ENCODE measurements at regions not wholly inside any gene's neighbourhood (a gene's known extent, or its start where the extent isn't known, plus 50 kb on each side); places are given as distances from the start of the nearest gene placed in this dataset.
"Not testable (repeated sequence)": the region's sequence is repeated elsewhere in the genome, so short reads cannot be mapped to it uniquely, and the experiment has no call there.

- Mint-ChIP-seq H3K4me3 (no peak overlapping the region), H3K4me1 (no peaks in the 10 kb centered on the region), H3K27ac (no peak overlapping the region), H3K36me3 (ENCODE audit: low read depth) (no peaks in the 10 kb centered on the region), H3K27me3 (no peaks in the 10 kb centered on the region)
- ATAC-seq (no peak), DNase-seq (no peak)
- H3K9me3 ChIP-seq (ENCODE audit: control insufficient read depth, low read length, poor library complexity, severe bottlenecking), result no peaks in the 10 kb centered on the region
These were observed 547.5 kb upstream of the ADGRB3 start for GRCh38 chr6:68087399-68088133.

GRCh38 chr6:68086199-68086598, 548.9 kb upstream of the ADGRB3 start:
- H3K4me3 Mint-ChIP-seq, result no peak overlapping the region
- DNase-seq (no peak), ATAC-seq (no peak)
- H3K36me3 Mint-ChIP-seq (ENCODE audit: low read depth), result no peaks in the 10 kb centered on the region
- H3K9me3 ChIP-seq (ENCODE audit: control insufficient read depth, low read length, poor library complexity, severe bottlenecking), result peaks cover 3% of the 10 kb centered on the region
- H3K27ac Mint-ChIP-seq, result no peak overlapping the region
- H3K27me3 Mint-ChIP-seq, result no peaks in the 10 kb centered on the region
- no peaks in the 10 kb centered on the region for H3K4me1 Mint-ChIP-seq

GRCh38 chr6:68085599-68085998, 549.5 kb upstream of the ADGRB3 start:
- not testable (repeated sequence) for H3K27ac Mint-ChIP-seq; H3K4me3 Mint-ChIP-seq; H3K36me3 Mint-ChIP-seq (ENCODE audit: low read depth); H3K9me3 ChIP-seq (ENCODE audit: control insufficient read depth, low read length, poor library complexity, severe bottlenecking); H3K4me1 Mint-ChIP-seq; H3K27me3 Mint-ChIP-seq; DNase-seq; ATAC-seq

- H3K27me3 Mint-ChIP-seq, result no peaks in the 10 kb centered on the region
- H3K9me3 ChIP-seq (ENCODE audit: control insufficient read depth, low read length, poor library complexity, severe bottlenecking), result peaks cover 3% of the 10 kb centered on the region
- H3K27ac Mint-ChIP-seq, result no peak overlapping the region
- ATAC-seq (no peak), DNase-seq (no peak)
- no peaks in the 10 kb centered on the region for H3K36me3 Mint-ChIP-seq (ENCODE audit: low read depth)
- H3K4me1 Mint-ChIP-seq, result no peaks in the 10 kb centered on the region
- no peak overlapping the region for H3K4me3 Mint-ChIP-seq
These were observed 553.0 kb upstream of the ADGRB3 start for GRCh38 chr6:68082086-68082485.

GRCh38 chr6:68080074-68080473, 555.0 kb upstream of the ADGRB3 start:
- peaks cover 3% of the 10 kb centered on the region for H3K9me3 ChIP-seq (ENCODE audit: control insufficient read depth, low read length, poor library complexity, severe bottlenecking)
- no peak overlapping the region for H3K4me3 Mint-ChIP-seq
- ATAC-seq (no peak), DNase-seq (no peak)
- no peak overlapping the region for H3K27ac Mint-ChIP-seq
- H3K36me3 Mint-ChIP-seq (ENCODE audit: low read depth), result no peaks in the 10 kb centered on the region
- H3K4me1 Mint-ChIP-seq, result no peaks in the 10 kb centered on the region
- no peaks in the 10 kb centered on the region for H3K27me3 Mint-ChIP-seq

GRCh38 chr6:68077661-68078060, 557.4 kb upstream of the ADGRB3 start:
- H3K9me3 ChIP-seq (ENCODE audit: control insufficient read depth, low read length, poor library complexity, severe bottlenecking), result peaks cover 3% of the 10 kb centered on the region
- H3K27ac Mint-ChIP-seq, result no peak overlapping the region
- H3K4me1 Mint-ChIP-seq, result no peaks in the 10 kb centered on the region
- H3K27me3 Mint-ChIP-seq, result no peaks in the 10 kb centered on the region
- no peaks in the 10 kb centered on the region for H3K36me3 Mint-ChIP-seq (ENCODE audit: low read depth)
- H3K4me3 Mint-ChIP-seq, result no peak overlapping the region
- DNase-seq (no peak), ATAC-seq (no peak)

- no peak overlapping the region for H3K27ac Mint-ChIP-seq
- ATAC-seq (no peak), DNase-seq (no peak)
- H3K4me1 Mint-ChIP-seq, result no peaks in the 10 kb centered on the region
- no peak overlapping the region for H3K4me3 Mint-ChIP-seq
- no peaks in the 10 kb centered on the region for H3K9me3 ChIP-seq (ENCODE audit: control insufficient read depth, low read length, poor library complexity, severe bottlenecking)
- H3K36me3 Mint-ChIP-seq (ENCODE audit: low read depth), result no peaks in the 10 kb centered on the region
- H3K27me3 Mint-ChIP-seq, result no peaks in the 10 kb centered on the region
These were observed 563.3 kb upstream of the ADGRB3 start for GRCh38 chr6:68071740-68072139.

- DNase-seq, result no peak
- H3K36me3 Mint-ChIP-seq (ENCODE audit: low read depth), result no peaks in the 10 kb centered on the region
- H3K4me3 Mint-ChIP-seq, result no peak overlapping the region
- ATAC-seq, result no peak
- H3K4me1 Mint-ChIP-seq, result no peaks in the 10 kb centered on the region
- H3K9me3 ChIP-seq (ENCODE audit: control insufficient read depth, low read length, poor library complexity, severe bottlenecking), result no peaks in the 10 kb centered on the region
- H3K27ac Mint-ChIP-seq, result no peak overlapping the region
- no peaks in the 10 kb centered on the region for H3K27me3 Mint-ChIP-seq
These were observed 565.0 kb upstream of the ADGRB3 start for GRCh38 chr6:68069921-68070710.

GRCh38 chr6:68059899-68060298, 575.2 kb upstream of the ADGRB3 start:
- no peak for ATAC-seq
- no peaks in the 10 kb centered on the region for H3K27me3 Mint-ChIP-seq
- H3K27ac Mint-ChIP-seq, result no peak overlapping the region
- no peaks in the 10 kb centered on the region for H3K36me3 Mint-ChIP-seq (ENCODE audit: low read depth)
- peaks cover 4% of the 10 kb centered on the region for H3K9me3 ChIP-seq (ENCODE audit: control insufficient read depth, low read length, poor library complexity, severe bottlenecking)
- no peak for DNase-seq
- no peaks in the 10 kb centered on the region for H3K4me1 Mint-ChIP-seq
- no peak overlapping the region for H3K4me3 Mint-ChIP-seq

- DNase-seq (no peak), ATAC-seq (no peak)
- no peak overlapping the region for H3K27ac Mint-ChIP-seq
- no peak overlapping the region for H3K4me3 Mint-ChIP-seq
- no peaks in the 10 kb centered on the region for H3K36me3 Mint-ChIP-seq (ENCODE audit: low read depth)
- peaks cover 4% of the 10 kb centered on the region for H3K9me3 ChIP-seq (ENCODE audit: control insufficient read depth, low read length, poor library complexity, severe bottlenecking)
- no peaks in the 10 kb centered on the region for H3K4me1 Mint-ChIP-seq
- no peaks in the 10 kb centered on the region for H3K27me3 Mint-ChIP-seq
These were observed 575.8 kb upstream of the ADGRB3 start for GRCh38 chr6:68059261-68059660.

- DNase-seq; H3K9me3 ChIP-seq (ENCODE audit: control insufficient read depth, low read length, poor library complexity, severe bottlenecking); H3K27me3 Mint-ChIP-seq; H3K27ac Mint-ChIP-seq; H3K36me3 Mint-ChIP-seq (ENCODE audit: low read depth); H3K4me1 Mint-ChIP-seq; ATAC-seq; H3K4me3 Mint-ChIP-seq: not testable (repeated sequence)
These were observed 578.5 kb upstream of the ADGRB3 start for GRCh38 chr6:68056596-68056995.

- no peaks in the 10 kb centered on the region for H3K27me3 Mint-ChIP-seq
- no peak overlapping the region for H3K4me3 Mint-ChIP-seq
- no peak overlapping the region for H3K27ac Mint-ChIP-seq
- DNase-seq (no peak), ATAC-seq (no peak)
- peaks cover 4% of the 10 kb centered on the region for H3K9me3 ChIP-seq (ENCODE audit: control insufficient read depth, low read length, poor library complexity, severe bottlenecking)
- H3K36me3 Mint-ChIP-seq (ENCODE audit: low read depth), result no peaks in the 10 kb centered on the region
- no peaks in the 10 kb centered on the region for H3K4me1 Mint-ChIP-seq
These were observed 580.3 kb upstream of the ADGRB3 start for GRCh38 chr6:68054756-68055155.

GRCh38 chr6:68053805-68054373, 581.2 kb upstream of the ADGRB3 start:
- Mint-ChIP-seq H3K4me3 (no peak overlapping the region), H3K36me3 (ENCODE audit: low read depth) (no peaks in the 10 kb centered on the region), H3K4me1 (no peaks in the 10 kb centered on the region), H3K27ac (no peak overlapping the region), H3K27me3 (no peaks in the 10 kb centered on the region)
- ATAC-seq (no peak), DNase-seq (no peak)
- H3K9me3 ChIP-seq (ENCODE audit: control insufficient read depth, low read length, poor library complexity, severe bottlenecking), result peaks cover 4% of the 10 kb centered on the region

All from T-helper 17 cell (primary cell).